GM04504 (cell line): ENCODE measurements at regions not wholly inside any gene's neighbourhood (a gene's known extent, or its start where the extent isn't known, plus 50 kb on each side); places are given as distances from the start of the nearest gene placed in this dataset.

Experiments
- DNase-seq: peaks from one replicate; pipeline ENCODE4 v3.0.0-alpha.2; 2012; ENCODE audit warnings: low read depth

GRCh38 chr2:191610756-191611155, 67.2 kb upstream of the NABP1 start:
- no peak for DNase-seq

DNA sequence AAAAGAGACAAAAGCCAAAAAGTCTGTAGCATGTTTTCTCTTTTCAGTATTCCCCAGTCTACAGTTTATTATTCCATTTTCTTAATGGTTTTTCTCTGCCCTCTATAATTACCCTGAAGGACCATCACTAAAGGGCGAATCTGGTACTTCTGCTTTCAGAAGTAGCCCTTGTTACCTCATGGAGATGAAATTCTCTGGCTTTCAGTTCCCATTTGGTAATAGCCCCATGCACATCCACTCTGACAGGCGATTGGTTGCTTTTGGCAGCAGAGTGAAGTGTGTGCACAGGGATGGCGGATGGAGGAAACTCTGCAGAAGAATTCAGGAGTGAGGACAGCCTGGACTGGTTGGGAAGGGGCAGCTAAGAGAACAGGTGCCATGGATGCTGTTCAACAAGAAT, 66.3 kb upstream of the NABP1 start:
- no peak for DNase-seq

GRCh38 chr2:191612496-191612895, 65.4 kb upstream of the NABP1 start:
- peak; percentile 84 for DNase-seq

- no peak for DNase-seq
Observed at GRCh38 chr2:191614759-191615158, 63.2 kb upstream of the NABP1 start.

DNA sequence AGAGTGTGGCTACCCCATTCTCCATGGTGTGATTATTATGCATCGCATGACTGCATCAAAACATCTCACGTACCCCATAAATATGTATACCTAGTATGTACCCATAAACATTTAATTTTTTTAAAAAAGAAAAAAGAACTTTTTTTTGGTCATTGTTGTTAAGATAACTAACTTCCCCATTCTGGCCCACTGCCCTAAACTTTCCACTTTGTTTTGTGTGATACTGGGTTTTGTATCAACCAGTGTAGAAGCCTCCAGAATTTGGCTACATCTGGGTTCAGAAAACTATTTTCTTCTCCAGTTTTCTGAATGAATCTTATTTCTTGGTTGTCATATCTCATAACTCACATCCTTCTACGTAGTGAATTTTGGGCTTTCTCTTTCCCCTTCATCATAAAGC, 62.3 kb upstream of the NABP1 start:
- no peak for DNase-seq

DNA sequence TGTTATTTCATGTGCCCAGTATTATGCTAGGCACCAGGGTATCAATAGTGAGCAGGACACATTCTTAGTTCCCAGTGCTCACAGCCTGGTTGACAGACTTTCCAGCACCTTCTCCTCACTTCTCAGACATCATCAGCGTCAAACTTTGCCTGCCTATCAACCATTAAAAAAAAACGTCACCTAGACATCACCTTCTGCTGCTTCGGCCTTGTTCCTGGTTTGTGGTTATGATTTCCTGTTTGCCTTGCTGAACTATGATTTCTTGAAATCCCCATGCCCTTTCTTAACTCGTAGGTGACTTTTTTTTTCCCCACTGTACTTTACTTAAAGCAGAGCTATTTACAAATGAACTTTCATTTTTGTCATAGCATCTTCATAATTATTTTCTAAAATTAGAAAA, 60.4 kb upstream of the NABP1 start:
- DNase-seq = no peak

DNA sequence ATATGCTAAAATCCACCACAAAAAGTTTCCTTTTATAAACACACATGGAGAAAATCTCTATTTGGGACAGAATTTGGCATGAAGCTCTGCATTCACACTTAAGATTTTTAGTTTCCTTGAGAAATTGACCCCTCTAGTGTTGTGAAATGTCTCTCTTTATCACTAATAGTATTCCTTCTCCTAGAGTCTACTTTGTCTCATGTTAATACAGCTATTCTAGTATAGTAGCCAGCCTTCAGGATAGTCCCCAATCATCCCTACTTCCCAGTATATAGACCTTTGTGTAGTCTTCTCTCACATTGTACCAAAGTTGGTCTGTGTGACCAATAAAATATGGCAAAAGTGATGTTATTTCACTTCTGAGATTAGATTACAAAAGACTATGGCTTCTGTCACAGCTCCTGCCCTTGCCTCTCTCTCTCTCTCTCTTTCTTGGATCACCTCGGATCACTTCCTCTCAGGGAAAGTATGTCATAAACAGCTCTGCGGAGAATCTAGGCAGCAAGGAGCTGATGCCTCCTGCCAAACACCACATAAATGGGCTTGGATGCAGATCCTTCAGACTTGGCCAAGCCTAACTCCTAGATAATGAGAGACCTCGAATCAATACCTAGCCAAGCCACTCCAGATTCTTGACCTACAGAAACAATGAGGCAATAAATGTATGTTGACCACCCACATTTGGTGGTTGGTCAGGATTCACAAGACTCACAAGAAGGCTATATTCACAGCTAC, 59.7 kb upstream of the NABP1 start:
- no peak for DNase-seq

- no peak for DNase-seq
Observed at GRCh38 chr2:191618786-191619185, 59.1 kb upstream of the NABP1 start.

GRCh38 chr2:191620144-191620543, 57.8 kb upstream of the NABP1 start:
- no peak for DNase-seq

GRCh38 chr2:191622374-191623320, 55.3 kb upstream of the NABP1 start:
- DNase-seq = no peak

GRCh38 chr2:191625016-191625415, 52.9 kb upstream of the NABP1 start:
- no peak for DNase-seq

DNA sequence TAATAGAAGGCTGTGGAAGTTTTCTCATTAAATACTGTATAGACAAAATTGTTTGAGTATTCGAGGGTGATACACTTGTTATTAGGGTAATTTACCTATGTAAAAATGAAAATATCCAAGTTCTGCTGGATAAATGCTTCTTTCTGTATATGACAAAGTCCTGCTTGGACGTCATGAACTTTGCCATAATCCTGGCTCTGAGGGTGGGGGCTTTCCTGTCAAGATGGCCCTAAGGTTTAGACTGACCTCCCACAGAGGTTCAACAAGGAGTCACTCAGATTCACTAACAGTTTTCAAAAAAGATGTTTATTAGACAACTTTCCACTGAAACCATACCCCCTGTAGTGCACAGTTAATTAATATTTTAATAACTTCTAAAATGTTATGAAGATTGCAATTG, 52.5 kb upstream of the NABP1 start:
- no peak for DNase-seq

- DNase-seq = peak; percentile 59
Observed at GRCh38 chr2:191626497-191627151, 51.3 kb upstream of the NABP1 start.

DNA sequence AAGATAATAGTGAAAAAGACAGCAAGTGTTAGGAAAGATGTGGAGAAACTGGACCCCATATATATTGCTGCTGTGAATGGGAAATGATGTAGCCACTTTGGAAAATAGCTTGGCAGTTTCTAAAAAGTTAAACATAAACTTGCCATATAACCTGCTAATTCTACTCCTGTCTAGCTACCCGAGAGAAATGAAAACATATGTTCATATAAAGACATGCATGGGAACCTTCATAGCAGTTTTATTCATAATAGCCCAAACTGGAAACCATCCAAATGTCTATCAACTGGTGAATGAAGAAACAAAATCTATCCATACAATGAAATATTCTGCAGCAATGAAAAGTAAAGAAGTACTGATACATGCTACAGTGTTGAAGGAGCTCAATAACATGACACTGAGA, 50.4 kb upstream of the NABP1 start:
- DNase-seq = no peak
